NB4 (cell line): ENCODE measurements at regions not wholly inside any gene's neighbourhood (a gene's known extent, or its start where the extent isn't known, plus 50 kb on each side); places are given as distances from the start of the nearest gene placed in this dataset.

Source experiments
- CTCF ChIP-seq: IDR thresholded peaks from one replicate; pipeline ENCODE4 v1.5.1; 2012; ENCODE audit warnings: low read depth, low read length
- MYC ChIP-seq: IDR thresholded peaks from 2 replicates; pipeline ENCODE4 v1.6.1; 2011; ENCODE audit warnings: low read depth, low read length
- POLR2A ChIP-seq: IDR thresholded peaks from 2 replicates; pipeline ENCODE4 v1.6.1; 2011; ENCODE audit warnings: mild to moderate bottlenecking; ENCODE audit not compliant: insufficient read length; ENCODE audit errors: extremely low read depth

- TF ChIP-seq CTCF (no peak), POLR2A (no peak), MYC (no peak)
These were observed 65.8 kb upstream of the ATL2 start for GRCh38 chr2:38442643-38443541.
